Thoracic aorta (tissue), 2 donors: ENCODE measurements at regions not wholly inside any gene's neighbourhood (a gene's known extent, or its start where the extent isn't known, plus 50 kb on each side); places are given as distances from the start of the nearest gene placed in this dataset.
A peak's percentile ranks its signal among the peaks of the same experiment; 100 is the strongest.

Source experiments
- ATAC-seq: fragments of 150-250 bp; one replicate; pipeline ENCODE4 v1.8.0; 2017; ENCODE audit warnings: low read depth; ENCODE audit not compliant: insufficient number of reproducible peaks, low FRiP score
- DNase-seq: peaks from one replicate; pipeline ENCODE4 v3.0.0-alpha.2; 2020; ENCODE audit warnings: low spot score
- H3K27ac ChIP-seq, 2 donors: fragments of 200-600 bp; sonication (generic); 1 replicate in 1 of 2; 2 replicates in 1 of 2; pipeline ENCODE4 v1.5.1; 2016; ENCODE audit warnings: mild to moderate bottlenecking in 2 of 2, moderate library complexity in 2 of 2
- H3K27me3 ChIP-seq: fragments of 200-600 bp; sonication (generic); replicated peaks from 2 replicates; pipeline ENCODE4 v1.6.0; 2016; ENCODE audit warnings: mild to moderate bottlenecking; ENCODE audit not compliant: insufficient read depth
- H3K36me3 ChIP-seq: fragments of 200-600 bp; sonication (generic); one replicate; pipeline ENCODE4 v1.5.1; 2016
- H3K4me1 ChIP-seq, 2 donors: fragments of 200-600 bp; sonication (generic); 1 replicate in 1 of 2; 2 replicates in 1 of 2; pipeline versions ENCODE4 v1.5.1 to v1.6.0; 2016; ENCODE audit warnings: low read depth in 2 of 2, mild to moderate bottlenecking in 1 of 2; ENCODE audit not compliant: control insufficient read depth in 1 of 2
- H3K4me3 ChIP-seq: fragments of 200-600 bp; sonication (generic); 2 replicates; pipeline ENCODE4 v1.5.1; 2016; ENCODE audit warnings: mild to moderate bottlenecking
- H3K9me3 ChIP-seq: fragments of 200-600 bp; sonication (generic); 2 replicates; pipeline ENCODE4 v1.5.1; 2016
- CTCF ChIP-seq: fragments of 200-600 bp; sonication (generic); IDR thresholded peaks from one replicate; pipeline ENCODE4 v1.5.1; 2019; ENCODE audit warnings: antibody characterized with exemption

GRCh38 chr2:100726866-100727265, 93.1 kb upstream of the NPAS2 start:
- Histone ChIP-seq H3K27me3 (no peaks in the 10 kb centered on the region), H3K36me3 (no peaks in the 10 kb centered on the region), H3K4me3 (no peak overlapping the region), H3K4me1 (no peaks in the 10 kb centered on the region), H3K27ac (no peak overlapping the region), H3K9me3 (no peaks in the 10 kb centered on the region)
- DNase-seq: no peak
- ATAC-seq: no peak
- TF ChIP-seq CTCF: no peak

GRCh38 chr2:100730290-100730868, 89.6 kb upstream of the NPAS2 start:
- no peak for DNase-seq
- ATAC-seq: no peak

GRCh38 chr2:100731535-100731981, 88.4 kb upstream of the NPAS2 start:
- Histone ChIP-seq H3K4me1 (no peaks in the 10 kb centered on the region), H3K9me3 (no peaks in the 10 kb centered on the region), H3K27ac (no peak overlapping the region), H3K4me3 (no peak overlapping the region), H3K36me3 (no peaks in the 10 kb centered on the region), H3K27me3 (no peaks in the 10 kb centered on the region)
- no peak for TF ChIP-seq CTCF
- DNase-seq: no peak
- no peak for ATAC-seq

More at GRCh38 chr2:100730290-100730868, 89.6 kb upstream of the NPAS2 start:
- Histone ChIP-seq H3K27ac (no peak overlapping the region), H3K4me1 (no peaks in the 10 kb centered on the region), H3K4me3 (no peak overlapping the region), H3K36me3 (no peaks in the 10 kb centered on the region), H3K9me3 (no peaks in the 10 kb centered on the region), H3K27me3 (no peaks in the 10 kb centered on the region)
- TF ChIP-seq CTCF: peak; percentile 56

GRCh38 chr2:100733391-100734187, 86.3 kb upstream of the NPAS2 start:
- no peak for DNase-seq
- Histone ChIP-seq H3K9me3 (no peaks in the 10 kb centered on the region), H3K27me3 (no peaks in the 10 kb centered on the region), H3K27ac (no peak overlapping the region), H3K4me1 (no peaks in the 10 kb centered on the region), H3K4me3 (no peak overlapping the region), H3K36me3 (no peaks in the 10 kb centered on the region)
- TF ChIP-seq CTCF: no peak
- no peak for ATAC-seq

GRCh38 chr2:100736121-100736915, 83.6 kb upstream of the NPAS2 start:
- Histone ChIP-seq H3K4me1 (no peaks in the 10 kb centered on the region), H3K27me3 (no peaks in the 10 kb centered on the region), H3K4me3 (no peak overlapping the region), H3K36me3 (no peaks in the 10 kb centered on the region), H3K9me3 (no peaks in the 10 kb centered on the region), H3K27ac (no peak overlapping the region)
- DNase-seq (no peak), ATAC-seq (no peak)
- no peak for TF ChIP-seq CTCF
